ENCODE measurements at regions not wholly inside any gene's neighbourhood (a gene's known extent, or its start where the extent isn't known, plus 50 kb on each side); places are given as distances from the start of the nearest gene placed in this dataset.

GRCh38 chr12:24081092-24081529 is 131.6 kb upstream of the SOX5 start:
- no peaks in the 10 kb centered on the region for H4K20me1 ChIP-seq (ENCODE audit: insufficient read depth, low read length)
- no peak for TF ChIP-seq CTCF (IDR thresholded peaks at IDR 0.05; ENCODE audit: extremely low read depth, low read depth, low read length)
- DNase-seq (ENCODE audit: insufficient read length, low spot score, missing footprints), result no peak
- H3K27ac ChIP-seq (ENCODE audit: low read depth, low read length), result no peak overlapping the region
- no peak overlapping the region for H2AFZ ChIP-seq (ENCODE audit: low read length)
- peaks cover 10% of the 10 kb centered on the region for H3K27me3 ChIP-seq (ENCODE audit: insufficient read depth, low read length)
- no peaks in the 10 kb centered on the region for H3K36me3 ChIP-seq (ENCODE audit: insufficient read depth, low read length)
- H3K9me3 ChIP-seq (ENCODE audit: low read depth, low read length), result no peaks in the 10 kb centered on the region
- no peak overlapping the region for H3K4me3 ChIP-seq (ENCODE audit: insufficient read depth, low read length)
- no peaks in the 10 kb centered on the region for H3K79me2 ChIP-seq (ENCODE audit: insufficient read depth, low read length)
- no peaks in the 10 kb centered on the region for H3K4me1 ChIP-seq (ENCODE audit: insufficient read depth, low read length)
- H3K4me2 ChIP-seq (ENCODE audit: insufficient read depth, low read length), result no peak overlapping the region

- no peak overlapping the region for H3K27ac ChIP-seq (ENCODE audit: low read depth, low read length)
- H2AFZ ChIP-seq (ENCODE audit: low read length), result no peak overlapping the region
- no peaks in the 10 kb centered on the region for H3K4me1 ChIP-seq (ENCODE audit: insufficient read depth, low read length)
- H3K79me2 ChIP-seq (ENCODE audit: insufficient read depth, low read length), result no peaks in the 10 kb centered on the region
- no peak overlapping the region for H3K4me3 ChIP-seq (ENCODE audit: insufficient read depth, low read length)
- H4K20me1 ChIP-seq (ENCODE audit: insufficient read depth, low read length), result no peaks in the 10 kb centered on the region
- TF ChIP-seq CTCF (IDR thresholded peaks at IDR 0.05; ENCODE audit: extremely low read depth, low read depth, low read length), result no peak
- H3K27me3 ChIP-seq (ENCODE audit: insufficient read depth, low read length), result peaks cover 10% of the 10 kb centered on the region
- DNase-seq (ENCODE audit: insufficient read length, low spot score, missing footprints), result no peak
- H3K36me3 ChIP-seq (ENCODE audit: insufficient read depth, low read length), result no peaks in the 10 kb centered on the region
- H3K4me2 ChIP-seq (ENCODE audit: insufficient read depth, low read length), result no peak overlapping the region
- no peaks in the 10 kb centered on the region for H3K9me3 ChIP-seq (ENCODE audit: low read depth, low read length)
These were observed 131.0 kb upstream of the SOX5 start for GRCh38 chr12:24080465-24080864.

- no peak overlapping the region for H2AFZ ChIP-seq (ENCODE audit: low read length)
- no peaks in the 10 kb centered on the region for H3K4me1 ChIP-seq (ENCODE audit: insufficient read depth, low read length)
- no peak for TF ChIP-seq CTCF (IDR thresholded peaks at IDR 0.05; ENCODE audit: extremely low read depth, low read depth, low read length)
- no peak overlapping the region for H3K4me2 ChIP-seq (ENCODE audit: insufficient read depth, low read length)
- DNase-seq (ENCODE audit: insufficient read length, low spot score, missing footprints), result no peak
- H3K27me3 ChIP-seq (ENCODE audit: insufficient read depth, low read length), result peaks cover 10% of the 10 kb centered on the region
- H3K9me3 ChIP-seq (ENCODE audit: low read depth, low read length), result no peaks in the 10 kb centered on the region
- no peaks in the 10 kb centered on the region for H3K79me2 ChIP-seq (ENCODE audit: insufficient read depth, low read length)
- no peaks in the 10 kb centered on the region for H4K20me1 ChIP-seq (ENCODE audit: insufficient read depth, low read length)
- no peak overlapping the region for H3K4me3 ChIP-seq (ENCODE audit: insufficient read depth, low read length)
- no peaks in the 10 kb centered on the region for H3K36me3 ChIP-seq (ENCODE audit: insufficient read depth, low read length)
- no peak overlapping the region for H3K27ac ChIP-seq (ENCODE audit: low read depth, low read length)
These were observed 129.6 kb upstream of the SOX5 start for GRCh38 chr12:24079083-24079482.

- Histone ChIP-seq H3K9me3 (ENCODE audit: low read depth, low read length) (no peaks in the 10 kb centered on the region), H3K4me1 (ENCODE audit: insufficient read depth, low read length) (no peaks in the 10 kb centered on the region), H3K27me3 (ENCODE audit: insufficient read depth, low read length) (peaks cover 6% of the 10 kb centered on the region), H2AFZ (ENCODE audit: low read length) (no peak overlapping the region), H3K4me2 (ENCODE audit: insufficient read depth, low read length) (no peak overlapping the region), H3K79me2 (ENCODE audit: insufficient read depth, low read length) (no peaks in the 10 kb centered on the region), H3K36me3 (ENCODE audit: insufficient read depth, low read length) (no peaks in the 10 kb centered on the region), H4K20me1 (ENCODE audit: insufficient read depth, low read length) (no peaks in the 10 kb centered on the region), H3K27ac (ENCODE audit: low read depth, low read length) (no peak overlapping the region), H3K4me3 (ENCODE audit: insufficient read depth, low read length) (no peak overlapping the region)
- DNase-seq (ENCODE audit: insufficient read length, low spot score, missing footprints), result no peak
- TF ChIP-seq CTCF (IDR thresholded peaks at IDR 0.05; ENCODE audit: extremely low read depth, low read depth, low read length), result no peak
These were observed 128.9 kb upstream of the SOX5 start for GRCh38 chr12:24078318-24078765.
